HG03439 (cell line): ENCODE measurements at regions not wholly inside any gene's neighbourhood (a gene's known extent, or its start where the extent isn't known, plus 50 kb on each side); places are given as distances from the start of the nearest gene placed in this dataset.

Experiments used
- ATAC-seq: cut with Tn5 transposase; IDR thresholded peaks from one replicate; pipeline ENCODE4 v1.9.1; 2021; ENCODE audit warnings: mild to moderate bottlenecking, moderate library complexity; ENCODE audit not compliant: unreplicated experiment

DNA sequence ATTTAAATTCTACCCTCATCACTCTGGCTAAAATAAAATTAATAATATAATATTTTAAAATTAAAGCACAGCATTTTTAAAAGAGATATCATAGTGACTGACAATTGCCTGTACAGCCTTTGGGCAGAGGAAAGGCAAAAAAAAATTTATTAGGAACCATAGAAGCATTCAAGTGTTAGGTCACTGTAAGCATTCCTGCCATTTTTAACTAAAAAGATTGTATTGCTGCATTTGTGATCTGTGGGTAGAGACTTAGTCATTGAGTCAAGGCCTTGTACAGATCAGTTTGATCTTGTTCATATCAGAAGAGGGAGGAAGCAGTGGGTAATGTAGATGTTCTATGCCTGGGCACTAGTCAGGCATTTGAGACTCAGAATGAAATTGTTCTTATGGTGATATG is 109.9 kb downstream of the LYPLAL1 start:
- no peak for ATAC-seq

GRCh38 chr1:219281831-219282230 is 108.2 kb downstream of the LYPLAL1 start:
- no peak for ATAC-seq

- no peak for ATAC-seq
These were observed 105.5 kb downstream of the LYPLAL1 start for GRCh38 chr1:219279017-219279770.

DNA sequence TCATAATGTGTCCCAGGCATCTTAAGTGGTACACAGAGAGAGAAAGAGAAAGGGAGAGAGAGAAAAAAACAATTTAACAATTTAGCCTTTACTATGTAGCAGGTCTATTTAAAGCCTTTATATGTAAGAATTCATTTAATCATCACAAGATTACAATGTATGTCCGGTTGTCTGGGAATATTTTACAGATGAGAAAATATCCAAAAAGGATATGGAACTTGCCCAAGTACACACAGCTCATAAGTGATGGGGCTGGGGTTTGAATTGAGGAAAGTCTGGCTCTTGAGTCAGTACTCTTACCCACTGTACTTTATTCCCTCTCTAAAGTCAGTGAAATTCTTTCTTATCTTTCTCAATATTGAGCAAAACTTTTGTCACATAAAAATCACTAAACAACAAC is 104.6 kb downstream of the LYPLAL1 start:
- no peak for ATAC-seq

DNA sequence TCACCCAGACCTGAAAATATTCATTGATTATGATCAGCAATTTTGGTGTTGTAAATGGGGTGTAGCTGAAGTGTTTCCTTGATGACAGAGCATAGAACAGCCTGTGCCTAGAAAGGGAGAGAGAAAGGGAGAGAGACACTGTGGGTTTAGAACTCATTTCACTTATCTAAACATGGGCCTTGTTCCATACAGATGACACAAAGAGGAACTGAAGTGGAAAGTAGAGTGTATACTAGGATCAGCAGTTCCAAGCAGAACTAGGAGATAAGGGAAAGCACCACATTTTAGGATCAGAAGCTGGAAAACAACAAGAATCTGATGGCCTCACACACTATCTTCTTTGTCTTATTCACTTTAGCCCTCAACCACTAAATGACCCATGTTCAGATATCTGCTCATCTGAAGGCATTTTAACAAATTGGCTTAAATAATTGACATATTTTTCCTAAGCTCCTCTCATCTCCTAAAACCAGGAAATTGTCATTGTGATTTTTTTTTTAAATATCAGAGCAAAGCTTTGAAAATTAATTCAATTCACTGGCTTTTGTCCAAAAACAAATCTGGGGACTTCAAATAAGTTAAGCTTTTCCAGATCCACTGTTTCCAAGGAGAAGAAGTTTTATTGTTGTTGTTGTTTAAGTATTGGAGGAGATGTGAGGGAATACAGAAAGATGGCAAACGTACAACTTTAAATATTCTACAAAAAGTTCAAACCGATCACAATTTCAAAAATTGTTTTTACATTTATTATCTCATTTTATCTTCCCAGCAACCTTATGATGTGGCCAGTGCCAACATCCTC is 103.8 kb downstream of the LYPLAL1 start:
- ATAC-seq: no peak

- ATAC-seq: no peak
These were observed 102.5 kb downstream of the LYPLAL1 start for GRCh38 chr1:219276049-219276738.

DNA sequence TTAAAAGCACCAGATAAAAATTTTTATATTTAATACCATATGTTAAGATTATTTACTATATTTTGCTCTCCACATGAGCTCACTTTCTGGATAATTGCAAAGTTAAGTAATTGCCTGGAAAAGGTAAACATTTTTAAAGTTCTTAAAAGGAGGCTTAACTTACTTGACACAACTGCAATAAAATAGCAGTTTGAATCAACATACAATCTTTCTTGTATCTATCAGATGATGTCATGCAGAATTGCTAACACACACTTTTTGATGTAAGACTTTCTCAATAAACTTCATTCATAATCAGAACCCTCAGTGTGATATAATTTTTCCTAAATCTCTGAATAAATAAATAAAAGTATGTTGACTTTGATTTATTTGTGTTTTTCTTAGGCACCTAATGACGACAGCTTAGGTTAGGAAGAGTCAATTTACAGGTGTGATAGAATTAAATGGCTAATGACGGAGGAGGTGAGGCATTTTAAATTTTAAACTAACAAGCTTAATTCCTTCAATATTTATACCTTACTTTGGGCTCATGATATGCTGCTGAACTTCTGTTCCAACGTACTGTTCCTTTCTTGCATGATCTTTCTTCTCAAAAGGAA is 99.5 kb downstream of the LYPLAL1 start:
- no peak for ATAC-seq

- no peak for ATAC-seq
These were observed 98.3 kb downstream of the LYPLAL1 start for GRCh38 chr1:219271818-219272535.

DNA sequence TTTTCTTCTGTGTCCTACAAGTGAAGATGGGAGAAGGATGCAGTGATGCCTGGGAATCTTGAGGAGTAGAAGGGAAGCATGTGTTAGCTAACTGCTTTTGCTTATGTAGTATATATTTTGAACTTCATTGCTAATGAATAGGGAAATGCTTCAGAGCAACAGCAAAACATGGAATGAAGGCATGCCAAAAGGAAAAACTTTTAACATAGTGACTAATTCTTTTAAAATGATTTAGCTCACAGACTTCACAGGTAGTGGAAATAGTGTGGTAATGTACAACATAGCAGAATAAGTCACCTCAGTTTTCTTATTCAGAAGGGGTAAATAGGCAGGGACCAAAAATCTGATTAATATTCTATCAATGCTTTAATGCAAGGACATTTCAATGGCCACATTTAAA is 95.5 kb downstream of the LYPLAL1 start:
- ATAC-seq: no peak

GRCh38 chr1:219266524-219266923 is 92.8 kb downstream of the LYPLAL1 start:
- no peak for ATAC-seq

DNA sequence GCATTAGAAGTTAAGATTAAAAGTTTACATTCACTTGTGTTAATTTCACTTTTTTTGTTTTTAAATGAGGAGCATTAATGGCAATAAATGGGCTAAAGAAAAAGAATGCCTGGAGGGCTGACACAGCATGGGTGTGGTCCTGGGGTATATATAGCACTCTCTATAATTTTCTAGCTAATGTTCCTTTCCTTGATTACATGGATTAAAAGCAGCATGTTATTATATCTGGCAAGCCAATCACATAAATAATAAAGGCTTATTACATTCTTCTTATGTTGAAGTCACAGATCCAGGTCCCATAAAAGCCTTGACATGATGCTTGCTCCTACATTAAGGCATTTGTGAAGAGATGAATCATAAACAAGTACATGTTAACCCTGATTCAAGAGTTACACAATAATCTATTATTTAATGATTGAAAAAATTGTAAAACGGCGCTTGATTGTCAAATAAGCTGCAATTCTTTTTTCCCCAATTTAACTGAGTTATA is 91.4 kb downstream of the LYPLAL1 start:
- ATAC-seq: no peak

- no peak for ATAC-seq
These were observed 90.9 kb downstream of the LYPLAL1 start for GRCh38 chr1:219264561-219264960.
